GM18907 (cell line): ENCODE measurements at regions not wholly inside any gene's neighbourhood (a gene's known extent, or its start where the extent isn't known, plus 50 kb on each side); places are given as distances from the start of the nearest gene placed in this dataset.

Source experiments
- ATAC-seq: cut with Tn5 transposase; IDR thresholded peaks from one replicate; pipeline ENCODE4 v1.9.1; 2021; ENCODE audit warnings: mild to moderate bottlenecking, moderate library complexity; ENCODE audit not compliant: unreplicated experiment

GRCh38 chr2:198315791-198316630 lies 511.6 kb downstream of the PLCL1 start:
- no peak for ATAC-seq

GRCh38 chr2:198314559-198315153 lies 510.3 kb downstream of the PLCL1 start:
- no peak for ATAC-seq

- ATAC-seq, result no peak
Observed at GRCh38 chr2:198312596-198313483, 508.4 kb downstream of the PLCL1 start.

- no peak for ATAC-seq
Observed at GRCh38 chr2:198311020-198311419, 506.6 kb downstream of the PLCL1 start.

- peak; percentile 66 for ATAC-seq
Observed at GRCh38 chr2:198309673-198310280, 505.4 kb downstream of the PLCL1 start.

GRCh38 chr2:198309081-198309480 lies 504.7 kb downstream of the PLCL1 start:
- no peak for ATAC-seq

- ATAC-seq, result no peak
Observed at GRCh38 chr2:198308368-198308767, 504.0 kb downstream of the PLCL1 start.

GRCh38 chr2:198307093-198307492 lies 502.7 kb downstream of the PLCL1 start:
- no peak for ATAC-seq

GRCh38 chr2:198304859-198305258 lies 500.5 kb downstream of the PLCL1 start:
- ATAC-seq, result no peak

- peak; percentile 20 for ATAC-seq
Observed at GRCh38 chr2:198297350-198297749, 493.0 kb downstream of the PLCL1 start.

- ATAC-seq, result peak; percentile 95
Observed at GRCh38 chr2:198296665-198297308, 492.4 kb downstream of the PLCL1 start.

GRCh38 chr2:198293281-198293680 lies 488.9 kb downstream of the PLCL1 start:
- ATAC-seq, result no peak

- ATAC-seq, result no peak
Observed at GRCh38 chr2:198289811-198290210, 485.4 kb downstream of the PLCL1 start.

- ATAC-seq, result no peak
Observed at GRCh38 chr2:198287706-198288105, 483.3 kb downstream of the PLCL1 start.

- no peak for ATAC-seq
Observed at GRCh38 chr2:198285216-198285615, 480.8 kb downstream of the PLCL1 start.

GRCh38 chr2:198283146-198283545 lies 478.8 kb downstream of the PLCL1 start:
- ATAC-seq, result no peak

GRCh38 chr2:198282061-198282460 lies 477.7 kb downstream of the PLCL1 start:
- ATAC-seq, result no peak

GRCh38 chr2:198280145-198280544 lies 475.8 kb downstream of the PLCL1 start:
- no peak for ATAC-seq

- ATAC-seq, result no peak
Observed at GRCh38 chr2:198279026-198279425, 474.6 kb downstream of the PLCL1 start.

- ATAC-seq, result no peak
Observed at GRCh38 chr2:198277181-198277580, 472.8 kb downstream of the PLCL1 start.

GRCh38 chr2:198273660-198274059 lies 469.3 kb downstream of the PLCL1 start:
- no peak for ATAC-seq
